GM18868 (cell line): ENCODE measurements at regions not wholly inside any gene's neighbourhood (a gene's known extent, or its start where the extent isn't known, plus 50 kb on each side); places are given as distances from the start of the nearest gene placed in this dataset.
A peak's percentile ranks its signal among the peaks of the same experiment; 100 is the strongest.

Experiments
- ATAC-seq: cut with Tn5 transposase; IDR thresholded peaks from one replicate; pipeline ENCODE4 v1.9.1; 2021; ENCODE audit warnings: mild to moderate bottlenecking, moderate library complexity; ENCODE audit not compliant: unreplicated experiment

- no peak for ATAC-seq
Observed at GRCh38 chr7:54701982-54702381, 57.0 kb downstream of the SEC61G start.

GRCh38 chr7:54699715-54700114 lies 59.3 kb downstream of the SEC61G start:
- ATAC-seq, result no peak

- no peak for ATAC-seq
Observed at GRCh38 chr7:54697659-54698186, 61.3 kb downstream of the SEC61G start.

- ATAC-seq, result no peak
Observed at GRCh38 chr7:54690892-54691291, 68.1 kb downstream of the SEC61G start.

GRCh38 chr7:54690050-54690443 lies 69.0 kb downstream of the SEC61G start:
- no peak for ATAC-seq

- no peak for ATAC-seq
Observed at GRCh38 chr7:54689394-54690049, 69.5 kb downstream of the SEC61G start.

GRCh38 chr7:54687462-54688212 lies 71.4 kb downstream of the SEC61G start:
- no peak for ATAC-seq

GRCh38 chr7:54680377-54681005 lies 78.5 kb downstream of the SEC61G start:
- ATAC-seq, result no peak

- no peak for ATAC-seq
Observed at GRCh38 chr7:54679490-54679817, 79.6 kb downstream of the SEC61G start.

GRCh38 chr7:54678763-54679489 lies 80.1 kb downstream of the SEC61G start:
- no peak for ATAC-seq

- ATAC-seq, result no peak
Observed at GRCh38 chr7:54674891-54675290, 84.1 kb downstream of the SEC61G start.

GRCh38 chr7:54672519-54672918 lies 86.5 kb downstream of the SEC61G start:
- ATAC-seq, result no peak

GRCh38 chr7:54664235-54665228 lies 94.5 kb downstream of the SEC61G start:
- ATAC-seq, result peak; percentile 96

- ATAC-seq, result peak; percentile 20
Observed at GRCh38 chr7:54663603-54664234, 95.3 kb downstream of the SEC61G start.

GRCh38 chr7:54663186-54663585 lies 95.8 kb downstream of the SEC61G start:
- ATAC-seq, result no peak

GRCh38 chr7:54662701-54663100 lies 96.3 kb downstream of the SEC61G start:
- no peak for ATAC-seq

- no peak for ATAC-seq
Observed at GRCh38 chr7:54653905-54654304, 105.1 kb downstream of the SEC61G start.

- ATAC-seq, result no peak
Observed at GRCh38 chr7:54643064-54643463, 100.9 kb downstream of the VSTM2A start.

- no peak for ATAC-seq
Observed at GRCh38 chr7:54637712-54638396, 95.7 kb downstream of the VSTM2A start.
